GM21825 (cell line): ENCODE measurements at regions not wholly inside any gene's neighbourhood (a gene's known extent, or its start where the extent isn't known, plus 50 kb on each side); places are given as distances from the start of the nearest gene placed in this dataset.

ENCODE experiments used
- ATAC-seq: cut with Tn5 transposase; IDR thresholded peaks from one replicate; pipeline ENCODE4 v1.9.1; 2021; ENCODE audit warnings: mild to moderate bottlenecking, moderate library complexity; ENCODE audit not compliant: unreplicated experiment

DNA sequence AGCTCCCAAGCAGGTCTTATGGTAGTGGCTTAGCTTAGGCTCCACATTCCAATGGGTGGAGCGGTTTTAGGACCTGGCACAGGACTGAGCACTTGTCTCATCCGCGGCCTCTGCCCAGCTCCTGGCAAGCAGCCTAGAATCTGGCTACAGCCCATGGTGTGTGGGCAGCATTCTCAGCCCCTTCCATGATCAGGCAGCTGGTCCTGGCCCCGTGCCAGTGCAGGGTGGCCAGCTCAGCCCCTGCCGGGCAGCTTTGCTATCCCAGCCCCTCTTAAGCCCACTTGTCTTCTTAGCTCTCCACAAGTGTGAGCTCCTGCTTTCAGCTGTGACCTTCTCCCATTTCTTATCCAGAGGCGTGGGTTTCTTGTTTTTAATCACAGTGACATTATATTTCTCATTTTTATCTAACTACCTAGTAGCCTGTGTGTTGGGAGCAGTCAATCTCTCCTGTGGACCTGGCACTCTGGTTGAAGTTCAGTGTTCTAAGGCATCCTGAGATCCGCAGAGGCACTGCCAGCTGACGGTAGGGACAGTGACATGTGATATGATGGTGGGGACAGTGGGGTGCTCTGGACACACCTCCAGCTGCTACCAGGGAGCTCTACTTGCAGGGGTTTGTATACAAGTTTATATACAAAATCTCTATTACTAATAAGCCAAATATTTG, 84.5 kb upstream of the PRNP start:
- ATAC-seq, result no peak

DNA sequence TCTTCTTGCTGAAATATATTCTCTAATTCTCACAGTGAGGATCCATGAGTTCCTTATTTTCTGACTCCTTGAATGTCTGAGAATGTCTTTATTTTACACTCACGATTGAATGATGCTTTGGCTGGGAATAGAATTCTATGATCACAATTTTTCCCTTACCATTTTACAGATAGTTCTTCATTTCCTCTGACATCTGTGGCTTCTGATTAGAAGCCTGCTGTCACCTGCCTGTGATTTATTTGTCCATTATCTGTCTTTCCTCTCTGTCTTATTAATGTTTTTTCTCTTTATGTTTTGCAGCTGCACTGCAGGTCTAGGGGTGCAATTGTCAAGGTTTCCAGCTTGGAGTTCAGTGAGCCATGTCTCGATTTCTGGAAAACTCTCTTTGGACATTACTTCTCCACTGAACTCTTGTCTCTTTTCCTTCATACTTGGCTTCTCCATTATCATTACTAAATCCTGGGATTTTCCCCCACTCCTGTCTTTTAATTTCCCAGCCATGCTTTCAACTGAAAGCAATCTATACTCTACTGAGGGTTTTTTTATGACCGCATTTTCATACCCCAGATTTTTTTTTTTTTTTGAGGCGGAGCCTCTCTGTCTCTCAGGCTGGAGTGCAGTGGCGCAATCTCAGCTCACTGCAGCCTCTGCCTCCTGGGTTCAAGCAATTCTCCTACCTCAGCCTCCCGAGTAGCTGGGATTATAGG, 85.8 kb upstream of the PRNP start:
- no peak for ATAC-seq

DNA sequence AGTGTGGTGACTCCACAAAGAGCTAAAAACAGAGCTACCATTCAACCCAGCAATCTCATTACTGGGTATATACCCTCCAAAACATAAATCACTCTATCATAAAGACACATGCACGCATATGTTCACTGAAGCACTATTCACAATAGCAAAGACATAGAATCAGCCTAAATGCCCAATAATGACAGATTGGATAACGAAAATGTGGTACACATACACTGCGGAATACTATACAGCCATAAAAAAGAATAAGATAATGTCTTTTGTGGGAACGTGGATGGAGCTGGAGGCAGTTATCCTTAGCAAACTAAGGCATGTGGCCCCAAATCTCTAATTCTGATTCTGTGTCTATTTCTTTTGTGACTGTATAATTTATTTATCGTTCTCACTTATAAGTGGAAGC, 89.0 kb upstream of the PRNP start:
- no peak for ATAC-seq

- ATAC-seq, result no peak
These were observed 93.1 kb upstream of the PRNP start for GRCh38 chr20:4593149-4593525.

DNA sequence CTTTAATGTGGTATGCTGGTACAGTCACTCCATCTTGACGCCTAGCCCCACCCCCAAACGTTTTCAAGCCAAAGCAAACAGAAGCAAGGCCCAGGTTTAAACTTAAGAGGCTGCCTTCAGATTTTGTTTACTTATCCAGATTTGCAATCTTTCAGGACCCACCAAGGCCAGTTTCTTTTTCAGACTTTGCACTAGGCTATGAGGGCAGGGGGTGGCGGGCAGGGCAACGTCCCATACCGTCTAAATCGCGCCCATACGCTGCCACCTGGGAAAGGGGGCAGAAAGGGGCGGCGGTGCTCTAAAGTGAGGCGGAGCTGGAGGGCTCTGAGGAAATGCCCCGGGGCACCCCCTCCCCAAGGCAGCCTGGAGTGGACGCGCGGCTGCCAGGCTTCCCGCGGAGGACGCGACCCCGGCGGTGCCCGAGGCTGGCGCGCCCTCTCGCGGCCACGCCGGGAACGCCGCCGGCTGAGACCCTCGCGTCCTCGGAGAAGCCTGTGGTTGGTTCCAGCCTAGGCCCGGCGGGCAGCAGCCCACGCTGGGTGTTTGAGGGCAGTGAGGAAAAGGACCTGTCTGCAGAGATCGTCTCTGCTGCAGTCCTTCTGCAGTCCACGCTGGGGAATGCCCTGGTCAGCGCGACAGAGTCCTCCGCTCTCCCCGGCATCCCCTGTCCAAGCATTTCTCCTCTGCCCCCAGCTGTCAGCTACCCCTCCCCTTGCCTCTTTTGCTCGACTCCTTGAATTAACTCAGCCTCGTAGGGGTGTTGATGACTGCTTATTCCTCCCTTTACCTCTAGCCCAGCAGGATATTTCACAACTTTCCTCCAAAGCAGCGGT, 93.7 kb upstream of the PRNP start:
- ATAC-seq, result no peak

GRCh38 chr20:4591975-4592315, 94.3 kb upstream of the PRNP start:
- ATAC-seq, result no peak

GRCh38 chr20:4585758-4586157, 100.5 kb upstream of the PRNP start:
- ATAC-seq, result no peak

- no peak for ATAC-seq
These were observed 101.0 kb upstream of the PRNP start for GRCh38 chr20:4585104-4585753.

DNA sequence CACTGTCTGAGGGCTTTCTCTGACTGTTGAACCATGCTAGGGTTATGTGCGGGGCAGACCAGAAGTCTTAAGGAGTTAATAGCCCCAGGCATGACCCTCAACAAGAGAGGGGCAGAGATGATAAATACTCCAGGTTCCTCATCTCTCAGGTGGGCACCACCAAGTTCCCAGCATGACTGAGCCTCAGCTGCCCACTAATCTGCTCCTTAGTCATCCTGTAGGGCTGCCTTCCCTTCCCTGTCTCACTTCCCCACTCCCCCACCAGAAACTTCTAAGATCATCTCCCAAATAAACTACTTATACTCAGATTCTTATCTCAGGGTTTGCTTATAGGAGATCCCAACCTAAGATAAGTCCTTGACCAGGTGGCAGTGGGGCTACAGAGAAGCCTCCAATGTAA, 101.7 kb upstream of the PRNP start:
- no peak for ATAC-seq

DNA sequence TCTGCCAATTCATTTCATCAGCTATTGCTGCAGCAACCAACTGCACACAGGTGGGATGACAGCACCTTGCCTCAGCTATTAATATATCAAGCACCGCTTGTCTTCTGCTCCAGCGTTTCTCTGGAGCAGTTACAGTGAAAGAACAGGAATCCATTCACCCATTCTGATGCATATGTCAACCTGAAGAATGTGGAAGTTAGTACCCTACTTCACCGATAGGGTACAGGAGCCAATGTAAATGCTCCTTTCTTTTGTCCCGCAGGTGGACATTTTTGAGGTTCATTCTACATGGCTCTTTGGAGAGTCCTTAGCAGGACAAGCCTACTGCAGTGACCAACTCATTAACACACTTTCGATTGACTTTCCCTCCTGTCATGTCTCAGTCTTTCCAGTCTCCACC, 104.4 kb upstream of the PRNP start:
- no peak for ATAC-seq

GRCh38 chr20:4578375-4578774, 107.9 kb upstream of the PRNP start:
- ATAC-seq, result no peak

- no peak for ATAC-seq
These were observed 111.9 kb upstream of the PRNP start for GRCh38 chr20:4574356-4574690.

- no peak for ATAC-seq
These were observed 112.5 kb upstream of the PRNP start for GRCh38 chr20:4573564-4574355.

DNA sequence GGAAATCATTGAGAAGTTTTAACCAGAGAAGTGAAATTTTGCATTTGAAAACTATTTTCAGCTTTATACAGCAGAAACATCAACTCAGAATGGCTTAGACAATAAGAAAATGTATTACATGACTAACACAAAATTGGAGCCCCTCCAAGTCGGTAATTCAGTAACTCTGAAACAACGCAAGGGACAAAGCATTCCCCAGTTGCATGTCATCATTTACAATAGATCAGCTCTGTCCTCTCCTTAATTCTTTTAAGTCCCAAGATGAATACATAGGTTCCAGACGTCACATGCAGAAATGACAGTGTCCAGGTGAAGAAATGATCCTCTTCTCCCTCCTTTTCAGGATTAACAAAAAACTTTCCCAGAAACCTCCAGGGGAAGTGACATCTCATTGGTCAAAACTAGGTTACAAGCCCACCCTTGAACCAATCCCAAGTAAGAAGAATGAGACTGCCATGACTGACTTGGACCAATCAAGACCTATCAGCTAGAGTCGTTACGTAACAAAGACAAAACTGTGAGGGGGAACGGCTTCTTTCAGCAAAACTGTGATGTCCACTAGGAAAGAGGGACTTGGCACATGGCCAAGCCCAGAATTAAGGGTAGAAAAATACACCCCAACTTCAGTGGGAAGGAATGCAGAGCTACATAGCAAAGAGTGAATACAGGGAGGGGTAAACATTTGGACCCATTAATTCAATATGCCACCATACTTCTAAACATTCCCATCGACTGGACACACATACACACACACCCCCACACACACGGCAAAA, 114.3 kb upstream of the PRNP start:
- ATAC-seq, result no peak

GRCh38 chr20:4569865-4570264, 116.4 kb upstream of the PRNP start:
- no peak for ATAC-seq

- no peak for ATAC-seq
These were observed 117.2 kb upstream of the PRNP start for GRCh38 chr20:4569092-4569491.

GRCh38 chr20:4568361-4568959, 117.8 kb upstream of the PRNP start:
- no peak for ATAC-seq

DNA sequence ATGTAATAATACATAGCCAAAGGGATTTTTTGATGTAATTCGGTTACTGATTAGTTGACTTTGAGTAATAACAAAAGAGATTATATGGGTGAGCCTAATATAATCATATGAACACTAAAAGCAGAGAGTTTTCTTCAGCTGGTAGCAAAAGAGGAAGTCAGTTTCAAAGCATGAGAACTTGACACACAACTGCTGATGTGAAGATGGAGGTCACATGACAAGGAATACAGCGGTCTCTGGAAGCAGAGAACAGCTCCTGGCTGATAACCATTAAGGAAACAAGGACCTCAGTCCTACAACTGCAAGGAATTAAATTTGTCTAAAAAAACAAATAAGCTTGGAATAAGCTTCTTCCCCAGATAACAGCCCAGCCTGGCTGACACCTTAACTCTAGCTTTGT, 119.1 kb upstream of the PRNP start:
- ATAC-seq, result no peak

DNA sequence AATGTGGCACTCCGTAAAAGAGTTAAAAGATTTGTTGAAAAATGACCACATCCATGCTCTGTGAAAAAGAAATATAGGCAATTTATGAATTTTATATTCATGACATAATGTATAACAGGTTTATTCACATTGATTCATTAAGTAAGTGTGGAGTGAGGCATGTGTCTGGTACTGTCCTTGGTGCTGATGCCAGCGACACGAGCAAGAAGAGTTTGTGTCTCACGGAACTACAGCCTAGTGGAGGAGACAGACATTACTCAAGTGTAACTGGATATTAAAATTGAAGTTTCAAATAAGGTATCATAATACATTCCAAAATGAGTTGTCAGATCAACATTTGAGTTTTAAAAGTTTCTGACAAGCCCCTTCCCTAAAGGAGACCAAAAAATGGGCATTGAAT, 122.7 kb upstream of the PRNP start:
- ATAC-seq, result no peak

- ATAC-seq, result no peak
These were observed 123.2 kb upstream of the PRNP start for GRCh38 chr20:4563031-4563430.
